GM12878 (cell line): ENCODE measurements at regions not wholly inside any gene's neighbourhood (a gene's known extent, or its start where the extent isn't known, plus 50 kb on each side); places are given as distances from the start of the nearest gene placed in this dataset.

Experiments used
- BACH1 ChIP-seq: fragments of 450-650 bp; IDR thresholded peaks from 2 replicates; pipeline ENCODE4 v1.6.1; 2017; ENCODE audit warnings: mild to moderate bottlenecking, borderline replicate concordance
- HDAC6 ChIP-seq: fragments of 200-600 bp; sonication (generic); IDR thresholded peaks from one replicate; pipeline ENCODE4 v1.8.0; 2017; ENCODE audit warnings: antibody characterized with exemption; ENCODE audit not compliant: unreplicated experiment
- PAX5 ChIP-seq: IDR thresholded peaks from 2 replicates; pipeline ENCODE4 v1.6.1; 2011; ENCODE audit warnings: low read depth, low read length, borderline replicate concordance
- RCOR1 ChIP-seq: conservative IDR thresholded peaks from 2 replicates; pipeline ENCODE4 v1.6.1; 2012; ENCODE audit warnings: low read depth, low read length, improper control_type of control experiment
- SREBF2 ChIP-seq: IDR thresholded peaks from 2 replicates; pipeline ENCODE4 v1.6.1; 2012; ENCODE audit warnings: mild to moderate bottlenecking, low read length
- STAT1 ChIP-seq: fragments of 450-650 bp; conservative IDR thresholded peaks from 2 replicates; pipeline ENCODE4 v1.6.1; 2014; ENCODE audit warnings: antibody characterized with exemption, mild to moderate bottlenecking
- TCF12 ChIP-seq: IDR thresholded peaks from 2 replicates; pipeline ENCODE4 v1.6.1; 2011; ENCODE audit warnings: low read depth, mild to moderate bottlenecking, low read length
- ZNF622 ChIP-seq: fragments of 450-650 bp; IDR thresholded peaks from 2 replicates; pipeline ENCODE4 v1.6.1; 2017; ENCODE audit warnings: mild to moderate bottlenecking, inconsistent platforms
- TF ChIP-seq, protein P1 (sequence below), 3 experiments: IDR thresholded peaks in 2 of 3; conservative IDR thresholded peaks in 1 of 3; 2 replicates each; pipeline ENCODE4 v1.5.1; 2011; ENCODE audit warnings: low read depth in 3 of 3, low read length in 3 of 3, mild to moderate bottlenecking in 3 of 3, control low read depth in 2 of 3, moderate library complexity in 2 of 3, inconsistent platforms in 1 of 3, mixed read lengths in 1 of 3; ENCODE audit not compliant: control insufficient read depth in 2 of 3, insufficient read depth in 1 of 3; ENCODE audit errors: extremely low read depth in 1 of 3

GRCh38 chr5:6087576-6087975, 290.8 kb downstream of the MED10 start:
- TF ChIP-seq RCOR1 (no peak), BACH1 (no peak), PAX5 (no peak), TCF12 (no peak), SREBF2 (no peak), HDAC6 (no peak), STAT1 (no peak), ZNF622 (no peak)
- TF ChIP-seq, protein P1, sequence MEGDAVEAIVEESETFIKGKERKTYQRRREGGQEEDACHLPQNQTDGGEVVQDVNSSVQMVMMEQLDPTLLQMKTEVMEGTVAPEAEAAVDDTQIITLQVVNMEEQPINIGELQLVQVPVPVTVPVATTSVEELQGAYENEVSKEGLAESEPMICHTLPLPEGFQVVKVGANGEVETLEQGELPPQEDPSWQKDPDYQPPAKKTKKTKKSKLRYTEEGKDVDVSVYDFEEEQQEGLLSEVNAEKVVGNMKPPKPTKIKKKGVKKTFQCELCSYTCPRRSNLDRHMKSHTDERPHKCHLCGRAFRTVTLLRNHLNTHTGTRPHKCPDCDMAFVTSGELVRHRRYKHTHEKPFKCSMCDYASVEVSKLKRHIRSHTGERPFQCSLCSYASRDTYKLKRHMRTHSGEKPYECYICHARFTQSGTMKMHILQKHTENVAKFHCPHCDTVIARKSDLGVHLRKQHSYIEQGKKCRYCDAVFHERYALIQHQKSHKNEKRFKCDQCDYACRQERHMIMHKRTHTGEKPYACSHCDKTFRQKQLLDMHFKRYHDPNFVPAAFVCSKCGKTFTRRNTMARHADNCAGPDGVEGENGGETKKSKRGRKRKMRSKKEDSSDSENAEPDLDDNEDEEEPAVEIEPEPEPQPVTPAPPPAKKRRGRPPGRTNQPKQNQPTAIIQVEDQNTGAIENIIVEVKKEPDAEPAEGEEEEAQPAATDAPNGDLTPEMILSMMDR (IDR thresholded peaks at IDR 0.05 in 2 of 3, conservative IDR thresholded peaks at IDR 0.05 in 1 of 3; ENCODE audit: control insufficient read depth in 2 of 3, extremely low read depth in 1 of 3, insufficient read depth in 1 of 3, low read depth in 3 of 3, low read length in 3 of 3) = no peak
